ENCODE measurements at regions not wholly inside any gene's neighbourhood (a gene's known extent, or its start where the extent isn't known, plus 50 kb on each side); places are given as distances from the start of the nearest gene placed in this dataset.
"Not testable (repeated sequence)": the region's sequence is repeated elsewhere in the genome, so short reads cannot be mapped to it uniquely, and the experiment has no call there.

DNA sequence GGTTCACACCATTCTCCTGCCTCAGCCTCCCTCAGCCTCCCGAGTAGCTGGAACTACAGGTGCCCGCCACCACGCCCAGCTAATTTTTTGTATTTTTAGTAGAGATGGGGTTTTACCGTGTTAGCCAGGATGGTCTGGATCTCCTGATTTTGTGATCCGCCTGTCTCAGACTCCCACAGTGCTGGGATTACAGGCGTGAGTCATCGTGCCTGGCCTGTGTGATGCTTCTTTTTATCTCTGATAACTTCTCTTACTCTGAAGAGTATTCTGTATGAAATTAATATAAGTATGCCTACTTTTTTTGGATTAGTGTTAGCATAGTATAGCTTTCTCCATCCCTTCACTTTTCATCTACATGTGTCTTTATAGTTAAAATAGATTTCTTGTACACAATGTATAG is 180.8 kb upstream of the GALNT15 start:
- not testable (repeated sequence) for DNase-seq

GRCh38 chr3:15996496-15996895 is 178.0 kb upstream of the GALNT15 start:
- DNase-seq, result not testable (repeated sequence)

DNA sequence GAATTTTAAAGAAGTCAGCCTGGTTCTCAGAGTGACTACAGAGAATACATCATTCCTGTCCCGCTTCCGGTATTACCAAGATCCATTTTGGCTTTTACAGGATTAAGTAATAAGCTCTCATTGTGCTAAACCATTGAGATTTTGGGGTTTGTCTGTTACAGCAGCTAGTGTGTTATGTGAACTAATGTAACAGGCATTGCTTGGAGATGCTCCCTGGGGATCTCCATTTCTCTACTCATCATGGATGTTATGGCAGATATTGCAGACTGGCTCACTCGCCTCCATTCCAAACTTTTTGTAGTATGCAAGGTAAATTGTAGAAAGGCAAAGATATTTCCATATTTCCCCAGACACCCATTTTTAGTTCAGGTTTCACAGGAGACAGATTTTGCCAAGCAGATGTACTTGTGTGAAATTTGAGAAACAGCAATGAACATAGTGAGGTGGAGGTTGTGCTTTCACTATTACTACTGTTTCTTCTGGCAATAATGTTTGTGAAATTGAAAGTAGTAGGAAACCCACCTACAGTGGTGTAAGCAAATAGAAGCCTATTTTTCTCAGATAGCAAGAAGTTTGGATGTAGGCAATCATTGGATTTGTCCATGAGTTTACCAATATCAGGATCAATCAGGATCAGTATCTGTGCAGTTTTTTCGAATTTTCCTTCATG is 177.1 kb upstream of the GALNT15 start:
- no peak for DNase-seq

DNA sequence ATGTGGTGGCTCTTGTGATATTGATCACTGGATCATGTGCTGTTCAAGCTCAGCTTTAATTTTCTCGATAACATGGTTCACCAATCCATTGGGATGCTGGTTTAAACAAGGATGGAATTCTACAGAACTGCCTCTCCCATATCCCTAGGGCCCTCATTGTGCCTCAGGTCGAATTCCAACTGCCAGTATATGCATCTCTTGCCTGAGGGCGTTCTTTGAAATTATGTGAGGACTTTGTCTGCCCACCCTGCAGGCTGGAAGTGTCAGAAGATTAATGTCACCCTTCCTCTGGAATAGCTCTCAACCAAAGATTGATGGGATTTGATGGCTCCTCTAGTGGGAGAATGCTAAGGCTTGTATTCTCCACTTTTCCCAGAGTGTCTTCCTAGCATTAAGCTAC is 175.6 kb upstream of the GALNT15 start:
- DNase-seq, result no peak

- no peak for DNase-seq
Observed at GRCh38 chr3:16004812-16005211, 169.7 kb upstream of the GALNT15 start.

- no peak for DNase-seq
Observed at GRCh38 chr3:16011376-16011775, 163.1 kb upstream of the GALNT15 start.

GRCh38 chr3:16012086-16012485 is 162.4 kb upstream of the GALNT15 start:
- DNase-seq, result no peak

DNA sequence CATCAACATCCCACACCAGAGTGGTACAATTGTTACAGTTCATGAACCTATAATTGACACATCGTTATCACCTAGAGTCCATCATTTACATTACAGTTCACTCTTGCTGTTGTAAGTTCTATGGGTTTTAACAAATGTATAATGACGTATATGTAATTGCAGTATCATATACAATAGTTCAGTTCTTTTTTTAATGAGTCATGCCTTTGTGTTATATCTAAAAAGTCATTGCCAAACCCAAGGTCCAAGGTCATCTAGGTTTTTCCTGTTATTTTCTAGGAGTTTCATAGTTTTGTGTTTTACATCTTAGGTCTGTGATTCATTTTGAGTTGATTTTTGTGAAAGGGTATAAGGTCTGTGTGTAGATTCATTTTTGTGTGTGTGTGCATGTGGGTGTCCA is 160.9 kb upstream of the GALNT15 start:
- no peak for DNase-seq

DNA sequence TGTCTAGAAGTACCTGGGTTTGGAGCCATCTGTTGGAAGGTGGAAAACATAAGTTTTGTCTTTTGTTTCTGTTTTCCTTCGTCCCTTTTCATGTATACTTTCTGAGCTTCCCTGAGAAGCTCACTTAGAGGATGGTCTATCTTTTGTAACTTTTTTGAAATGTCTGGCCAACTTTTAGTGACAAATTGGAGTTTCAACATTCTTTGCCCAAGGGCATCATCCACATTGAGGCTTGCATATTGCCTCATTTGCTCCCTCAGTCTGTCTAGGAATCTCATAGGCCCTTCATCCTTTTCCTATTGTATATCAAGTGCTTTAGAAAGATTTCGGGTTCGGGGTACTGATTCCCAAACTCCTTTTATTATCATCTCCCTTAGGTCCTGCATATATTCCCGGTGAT is 152.7 kb upstream of the GALNT15 start:
- DNase-seq, result not testable (repeated sequence)

GRCh38 chr3:16023881-16024280 is 150.6 kb upstream of the GALNT15 start:
- not testable (repeated sequence) for DNase-seq

GRCh38 chr3:16024548-16024947 is 149.9 kb upstream of the GALNT15 start:
- no peak for DNase-seq

- DNase-seq, result no peak
Observed at GRCh38 chr3:16026753-16027152, 147.7 kb upstream of the GALNT15 start.

DNA sequence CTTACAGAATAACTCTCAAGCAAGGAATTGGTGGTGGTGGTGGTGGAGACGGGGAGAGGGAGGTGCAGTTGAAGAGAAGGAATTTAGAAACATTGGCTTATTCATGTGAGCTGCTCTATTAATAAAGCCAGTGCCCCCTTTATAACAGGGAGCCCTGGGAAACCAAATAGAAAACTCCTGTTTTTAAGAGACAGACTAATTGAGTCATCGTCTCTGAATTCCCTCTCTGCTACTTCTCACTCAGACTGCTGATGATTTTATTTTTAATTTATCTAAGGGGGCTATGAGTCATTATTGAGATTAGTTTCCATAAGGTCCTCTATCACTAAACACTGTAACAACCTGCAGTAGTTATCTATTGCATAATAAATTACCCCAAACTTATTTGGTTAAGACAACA is 145.9 kb upstream of the GALNT15 start:
- no peak for DNase-seq

DNA sequence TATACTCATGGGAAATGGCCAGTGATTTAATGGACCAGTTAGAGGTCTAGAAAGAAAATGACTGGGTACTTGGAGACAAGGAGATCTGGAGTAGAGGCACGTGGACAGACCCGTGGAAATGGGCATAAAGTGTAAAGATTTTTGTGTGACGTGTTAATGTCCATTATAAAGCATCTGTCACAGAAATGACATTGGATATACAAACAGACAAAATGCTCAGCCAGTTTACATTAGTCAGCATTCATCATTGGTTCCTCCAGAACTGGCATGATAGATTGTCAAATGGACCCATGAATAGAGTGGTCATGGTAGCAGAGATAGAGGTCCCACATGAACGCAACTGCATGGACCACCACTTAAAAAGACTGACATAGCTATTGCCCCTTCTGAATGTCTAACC is 144.1 kb upstream of the GALNT15 start:
- no peak for DNase-seq

DNA sequence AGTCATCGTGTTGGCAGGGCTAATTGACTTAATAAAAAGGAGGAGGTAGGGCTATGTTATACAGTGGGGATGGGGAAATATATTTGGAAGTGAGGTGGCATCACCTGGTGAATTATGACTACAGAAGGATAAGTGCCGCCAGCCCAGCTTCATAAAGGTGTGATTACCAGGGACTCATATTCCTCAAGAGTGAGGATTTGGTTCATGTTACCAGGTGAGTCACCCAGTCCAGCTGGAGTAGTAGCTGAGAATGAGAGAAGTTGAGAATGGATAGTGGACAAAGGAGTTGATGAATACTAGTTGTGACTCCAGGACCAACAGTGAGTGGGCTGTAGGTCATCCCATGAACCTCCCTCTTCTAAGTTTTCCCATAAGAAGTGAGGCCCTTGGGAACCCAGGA is 143.0 kb upstream of the GALNT15 start:
- DNase-seq, result no peak

GRCh38 chr3:16033889-16034687 is 140.4 kb upstream of the GALNT15 start:
- no peak for DNase-seq

DNA sequence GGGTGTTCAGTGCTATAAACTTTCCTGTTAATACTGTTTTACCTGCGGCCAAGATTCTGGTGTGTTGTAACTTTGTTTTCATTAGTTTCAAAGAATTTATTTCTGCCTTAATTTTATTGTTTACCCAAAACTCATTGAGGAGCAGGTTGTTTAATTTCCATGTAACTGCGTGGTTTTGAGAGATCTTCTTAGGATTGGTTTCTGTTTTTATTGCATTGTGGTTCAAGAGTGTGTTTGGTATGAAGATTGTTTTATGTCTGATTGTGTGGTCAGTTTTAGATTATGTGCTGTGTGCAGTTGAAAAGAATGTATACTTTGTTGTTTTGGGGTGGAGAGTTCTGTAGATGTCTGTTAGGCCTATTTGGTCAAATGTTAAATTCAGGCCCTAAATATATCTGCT is 133.5 kb upstream of the GALNT15 start:
- no peak for DNase-seq

- DNase-seq, result no peak
Observed at GRCh38 chr3:16048435-16049318, 125.8 kb upstream of the GALNT15 start.

DNA sequence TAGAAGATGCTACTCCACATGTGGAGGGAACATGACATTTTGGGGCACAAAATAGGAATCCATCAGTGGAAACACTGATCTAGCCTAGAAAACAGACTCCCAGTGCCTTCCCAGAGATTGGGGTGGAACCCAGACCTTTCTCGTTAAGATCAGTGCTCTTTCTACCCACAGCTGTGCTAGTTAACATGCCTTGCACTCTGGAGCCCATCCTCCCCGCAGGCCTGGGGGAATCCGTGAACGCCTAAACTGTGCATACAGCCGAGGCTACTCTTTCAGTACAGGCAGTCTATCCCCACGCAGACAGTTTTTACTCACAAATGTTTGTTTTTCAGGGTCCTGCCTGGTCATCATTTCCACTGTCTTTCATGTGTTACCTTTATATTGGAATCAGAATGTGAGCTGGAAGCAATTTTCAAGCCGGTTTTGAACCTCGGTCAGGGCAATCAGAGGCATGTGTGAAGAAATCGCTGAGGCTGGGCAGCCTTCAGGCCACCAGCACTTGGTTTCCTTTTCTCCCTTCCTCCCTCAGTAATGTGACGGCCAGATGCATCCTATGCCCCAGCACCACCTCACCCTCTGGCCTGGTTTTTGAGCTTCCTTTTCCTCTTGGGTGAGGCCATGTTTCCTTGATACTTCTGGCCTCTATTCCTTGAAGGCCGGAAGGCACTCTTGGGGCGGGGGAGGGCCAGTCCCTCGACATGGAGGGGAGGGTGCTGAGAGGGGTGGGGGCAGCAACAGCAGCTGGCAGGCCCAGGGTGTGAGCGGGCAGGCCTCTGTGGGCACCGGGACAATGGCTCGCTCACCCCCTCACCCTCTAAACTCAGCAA is 123.6 kb upstream of the GALNT15 start:
- DNase-seq, result no peak

- DNase-seq, result no peak
Observed at GRCh38 chr3:16051691-16052090, 122.8 kb upstream of the GALNT15 start.

DNA sequence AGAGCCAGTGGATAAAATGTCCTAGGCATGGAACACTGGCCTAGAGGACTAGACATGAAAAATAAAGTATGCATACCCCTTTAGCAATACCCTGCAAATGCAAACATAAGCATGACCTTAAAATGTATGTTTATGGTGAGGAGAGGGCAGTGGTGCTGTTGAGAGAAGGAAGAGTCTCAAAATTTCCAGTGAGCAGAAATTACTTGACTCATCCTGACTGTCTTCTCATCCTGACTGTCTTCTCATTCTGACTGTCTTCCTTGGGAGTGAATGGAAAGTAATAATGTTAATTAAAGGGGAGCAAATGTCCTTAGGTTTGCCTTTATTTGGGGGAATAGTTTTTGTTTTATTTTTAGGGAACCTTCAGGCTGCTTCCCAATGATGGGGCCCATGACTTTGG is 121.5 kb upstream of the GALNT15 start:
- DNase-seq, result no peak

GRCh38 chr3:16053794-16054193 is 120.7 kb upstream of the GALNT15 start:
- DNase-seq, result no peak
